GM13976 (cell line): ENCODE measurements at regions not wholly inside any gene's neighbourhood (a gene's known extent, or its start where the extent isn't known, plus 50 kb on each side); places are given as distances from the start of the nearest gene placed in this dataset.
"Not testable (repeated sequence)": the region's sequence is repeated elsewhere in the genome, so short reads cannot be mapped to it uniquely, and the experiment has no call there.

Experiments used
- DNase-seq: peaks from one replicate; pipeline ENCODE4 v3.0.0; 2012; ENCODE audit warnings: low spot score
- CTCF ChIP-seq: IDR thresholded peaks from 2 replicates; pipeline ENCODE4 v1.5.1; 2012; ENCODE audit warnings: borderline replicate concordance, mild to moderate bottlenecking; ENCODE audit not compliant: insufficient read depth; ENCODE audit errors: extremely low read depth, missing control alignments, control extremely low read depth
- in situ Hi-C: fragments of 300-500 bp; cut with MboI; formaldehyde crosslinking; loops from one replicate; pipeline ENCODE4 v1.12.0; 2022; ENCODE audit warnings: low sequenced_read_pairs, mixed read lengths, inconsistent platforms; ENCODE audit not compliant: unreplicated experiment

- no peak for TF ChIP-seq CTCF
- in situ Hi-C loops = no loop called here
- no peak for DNase-seq
Observed at GRCh38 chr7:80294346-80294745, 159.7 kb downstream of the GNAI1 start.

- in situ Hi-C loops, DNase-seq: not testable (repeated sequence)
Observed at GRCh38 chr7:80292634-80293033, 158.0 kb downstream of the GNAI1 start.

- in situ Hi-C loops = no loop called here
- no peak for TF ChIP-seq CTCF
- DNase-seq = no peak
Observed at GRCh38 chr7:80288175-80289122, 153.8 kb downstream of the GNAI1 start.

GRCh38 chr7:80287400-80288174 is 153.0 kb downstream of the GNAI1 start:
- TF ChIP-seq CTCF = no peak
- in situ Hi-C loops = no loop called here
- no peak for DNase-seq

- in situ Hi-C loops = no loop called here
- TF ChIP-seq CTCF = no peak
- no peak for DNase-seq
Observed at GRCh38 chr7:80286611-80287010, 152.0 kb downstream of the GNAI1 start.

- in situ Hi-C loops = no loop called here
- no peak for TF ChIP-seq CTCF
- DNase-seq = no peak
Observed at GRCh38 chr7:80284855-80285254, 150.2 kb downstream of the GNAI1 start.

GRCh38 chr7:80279760-80280159 is 145.1 kb downstream of the GNAI1 start:
- in situ Hi-C loops = no loop called here

More at GRCh38 chr7:80279760-80280159, 145.1 kb downstream of the GNAI1 start:
- no peak for DNase-seq
- TF ChIP-seq CTCF = no peak
